Mucosa of stomach (tissue), 1 donor: ENCODE measurements at regions not wholly inside any gene's neighbourhood (a gene's known extent, or its start where the extent isn't known, plus 50 kb on each side); places are given as distances from the start of the nearest gene placed in this dataset.

Experiments
- H3K27me3 ChIP-seq: one replicate; pipeline ENCODE4 v1.7.0; 2013; ENCODE audit warnings: mild to moderate bottlenecking, low read length; ENCODE audit not compliant: control insufficient read depth, insufficient read depth
- H3K36me3 ChIP-seq: one replicate; pipeline ENCODE4 v1.7.0; 2013; ENCODE audit warnings: low read length; ENCODE audit not compliant: control insufficient read depth, insufficient read depth
- H3K4me1 ChIP-seq: one replicate; pipeline ENCODE4 v1.7.0; 2013; ENCODE audit warnings: mild to moderate bottlenecking, low read length; ENCODE audit not compliant: control insufficient read depth, insufficient read depth
- H3K4me3 ChIP-seq: one replicate; pipeline ENCODE4 v1.7.0; 2013; ENCODE audit warnings: low read length
- H3K9ac ChIP-seq: one replicate; pipeline ENCODE4 v1.7.0; 2013; ENCODE audit warnings: mild to moderate bottlenecking, low read length, moderate library complexity
- H3K9me3 ChIP-seq: one replicate; pipeline ENCODE4 v1.7.0; 2013; ENCODE audit warnings: mild to moderate bottlenecking, low read length, moderate library complexity; ENCODE audit not compliant: control insufficient read depth
- donor health status: Pancreatic carcinoma.

DNA sequence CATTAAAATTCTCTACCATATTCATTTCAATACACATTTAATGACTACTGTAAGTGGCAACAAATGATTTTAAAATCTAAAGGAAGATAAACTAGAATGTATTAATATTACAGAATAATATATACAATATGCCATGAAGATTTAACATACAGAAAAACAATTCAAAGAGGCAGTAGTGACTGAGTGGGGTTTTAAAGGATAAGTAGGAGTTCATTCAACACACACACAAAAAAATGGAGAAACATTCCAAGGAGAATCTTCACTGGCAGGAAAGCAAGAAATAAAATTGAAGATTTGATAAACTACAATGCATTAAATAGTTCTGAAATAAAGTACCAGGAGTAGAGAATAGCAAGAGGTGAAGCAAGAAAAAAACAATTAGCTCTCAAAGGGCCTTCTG, 215.1 kb downstream of the IBTK start:
- no peaks in the 10 kb centered on the region for H3K36me3 ChIP-seq

DNA sequence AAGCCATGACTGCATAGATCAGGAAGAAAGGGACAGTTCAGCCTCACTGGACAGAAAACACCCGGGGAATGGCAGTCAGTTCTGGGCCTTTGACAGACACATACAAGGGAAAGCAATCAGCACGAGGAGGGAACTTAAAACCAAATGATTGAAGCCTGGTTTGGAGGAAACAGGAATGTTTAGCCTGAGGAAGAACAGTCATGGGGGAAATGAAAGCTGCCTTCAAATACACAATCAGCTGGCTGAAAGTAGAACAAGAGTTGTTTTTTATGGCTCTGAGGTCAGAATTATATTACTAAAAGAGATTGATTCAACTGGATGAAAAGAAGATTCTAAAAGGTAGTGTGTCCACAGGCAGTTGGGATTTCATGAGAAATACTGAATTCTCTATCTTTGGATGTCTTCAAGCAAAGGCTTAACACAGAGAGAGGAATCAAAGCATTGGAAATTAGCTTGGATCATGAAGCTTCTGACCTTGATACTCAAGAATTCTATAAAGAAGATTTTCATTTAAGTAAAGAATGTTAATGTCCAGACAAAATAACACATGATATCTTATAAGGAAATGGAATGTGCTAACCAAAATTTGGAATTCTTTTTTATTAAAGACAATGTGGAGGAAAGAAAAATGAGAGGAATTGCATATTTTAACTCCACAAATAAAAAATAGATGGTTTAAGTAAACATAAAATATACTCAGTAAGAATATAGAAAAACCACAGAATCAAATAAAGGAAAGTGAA, 216.6 kb downstream of the IBTK start:
- H3K4me3 ChIP-seq, result no peak overlapping the region
- H3K4me1 ChIP-seq, result no peaks in the 10 kb centered on the region
- H3K36me3 ChIP-seq, result no peaks in the 10 kb centered on the region
- no peak overlapping the region for H3K9ac ChIP-seq
- no peaks in the 10 kb centered on the region for H3K27me3 ChIP-seq
- no peaks in the 10 kb centered on the region for H3K9me3 ChIP-seq

More for the DNA sequence above, 215.1 kb downstream of the IBTK start:
- H3K9ac ChIP-seq, result no peak overlapping the region
- H3K27me3 ChIP-seq, result no peaks in the 10 kb centered on the region
- no peaks in the 10 kb centered on the region for H3K9me3 ChIP-seq
- no peak overlapping the region for H3K4me3 ChIP-seq
- no peaks in the 10 kb centered on the region for H3K4me1 ChIP-seq

DNA sequence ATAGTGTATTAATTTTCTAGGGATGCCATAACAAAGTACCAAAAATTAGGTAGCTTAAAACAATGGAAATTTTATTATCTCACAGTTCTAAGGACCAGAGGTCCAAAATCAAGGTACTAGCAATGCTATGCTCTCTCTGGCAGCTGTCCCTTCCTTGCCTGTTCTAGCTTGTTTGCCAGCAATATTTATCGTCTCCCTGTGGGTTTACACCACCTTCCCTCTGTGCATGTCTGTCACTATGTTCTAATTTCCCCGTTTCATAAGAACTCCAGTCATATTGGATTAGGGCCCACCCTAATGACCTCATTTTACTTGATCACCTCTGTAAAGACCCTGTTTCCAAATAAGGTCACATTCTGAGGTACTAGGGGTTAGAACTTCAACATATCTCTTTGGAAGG, 217.2 kb downstream of the IBTK start:
- H3K4me1 ChIP-seq, result no peaks in the 10 kb centered on the region

DNA sequence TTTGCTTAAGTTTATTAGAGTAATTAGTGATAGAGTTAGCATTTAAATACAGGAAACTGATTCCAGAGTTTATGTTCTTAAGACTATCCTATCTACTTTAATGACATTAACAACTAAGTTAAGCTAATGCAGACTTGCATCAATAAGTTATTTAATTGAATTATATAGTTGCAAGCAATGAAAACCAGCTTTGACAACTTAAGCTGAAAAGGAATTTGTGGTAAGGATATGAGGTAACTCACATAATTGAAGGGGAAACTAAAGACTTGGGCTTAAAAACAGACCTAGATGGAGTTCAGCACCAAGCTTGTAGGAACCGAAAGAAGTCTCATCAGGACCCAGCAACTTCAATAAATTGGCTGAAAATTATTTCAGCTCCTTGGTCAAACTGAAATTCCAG, 222.3 kb downstream of the IBTK start:
- Histone ChIP-seq H3K9ac (no peak overlapping the region), H3K4me3 (no peak overlapping the region), H3K27me3 (no peaks in the 10 kb centered on the region), H3K36me3 (no peaks in the 10 kb centered on the region), H3K9me3 (no peaks in the 10 kb centered on the region), H3K4me1 (no peaks in the 10 kb centered on the region)

More for the DNA sequence above, 217.2 kb downstream of the IBTK start:
- Histone ChIP-seq H3K27me3 (no peaks in the 10 kb centered on the region), H3K4me3 (no peak overlapping the region), H3K9me3 (no peaks in the 10 kb centered on the region), H3K36me3 (no peaks in the 10 kb centered on the region), H3K9ac (no peak overlapping the region)

DNA sequence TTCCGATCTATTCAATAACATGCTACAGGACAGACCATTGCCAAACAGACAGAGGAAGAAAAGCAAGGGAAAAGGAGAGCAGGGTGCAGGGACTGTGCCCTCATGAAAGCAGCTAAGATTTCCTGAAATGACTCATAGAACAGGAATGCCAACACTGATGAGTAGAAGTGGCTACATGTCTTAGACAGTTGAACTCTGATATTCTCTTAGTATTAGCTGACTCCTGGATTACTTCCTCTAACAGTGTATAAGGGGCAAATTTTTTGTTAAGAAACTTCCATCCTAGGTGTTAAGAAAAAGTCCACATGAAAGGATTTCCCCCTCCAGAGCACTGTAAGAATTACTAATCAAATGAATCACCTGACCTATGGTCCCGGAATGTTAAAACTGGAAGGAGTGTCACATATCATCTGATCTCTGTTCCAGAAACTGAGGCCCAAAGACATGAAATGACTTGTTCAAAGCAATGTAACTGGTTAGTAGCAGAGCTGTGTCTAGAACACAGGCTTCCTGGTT, 224.9 kb downstream of the IBTK start:
- Histone ChIP-seq H3K9ac (no peak overlapping the region), H3K27me3 (no peaks in the 10 kb centered on the region), H3K4me3 (no peak overlapping the region), H3K9me3 (no peaks in the 10 kb centered on the region), H3K4me1 (no peaks in the 10 kb centered on the region), H3K36me3 (no peaks in the 10 kb centered on the region)

DNA sequence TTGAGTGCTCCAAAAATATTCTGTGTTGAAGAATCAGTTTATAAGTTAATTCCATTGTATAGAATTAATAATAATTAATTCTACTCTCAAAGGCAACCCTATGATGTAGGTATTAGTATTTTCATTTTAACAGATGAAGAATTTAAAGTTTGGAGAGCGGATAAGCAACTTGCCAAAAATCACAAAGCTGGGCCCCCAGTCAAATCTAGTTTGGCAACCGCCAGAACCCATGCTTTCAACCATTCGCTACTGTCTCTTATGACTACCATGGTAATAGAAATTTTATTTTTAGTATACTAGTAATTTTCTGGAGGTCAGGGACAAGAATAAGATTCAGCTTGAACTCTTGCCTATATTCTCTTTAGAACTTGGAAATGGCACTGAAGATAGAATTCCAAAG, 229.8 kb downstream of the IBTK start:
- no peaks in the 10 kb centered on the region for H3K36me3 ChIP-seq

DNA sequence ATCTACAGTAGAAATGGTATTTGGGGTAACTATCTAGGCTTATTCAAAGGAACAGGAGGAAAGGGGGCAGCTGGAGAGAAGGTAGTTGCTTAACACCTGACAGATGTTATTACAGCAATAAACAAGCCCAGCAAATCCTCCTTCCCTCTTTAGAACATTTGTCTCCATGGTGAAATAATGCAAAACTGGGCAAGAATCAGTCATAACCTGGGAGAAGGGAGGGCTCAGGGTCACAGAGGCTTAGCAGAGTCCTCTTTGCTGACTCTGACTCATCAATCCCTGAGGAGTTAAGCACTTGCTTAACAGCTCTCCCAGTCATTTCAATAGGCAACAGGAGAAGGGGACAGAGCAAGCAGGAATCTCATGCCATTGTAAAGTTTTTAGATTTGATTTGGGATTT, 230.3 kb downstream of the IBTK start:
- Histone ChIP-seq H3K27me3 (no peaks in the 10 kb centered on the region), H3K9ac (no peak overlapping the region), H3K9me3 (no peaks in the 10 kb centered on the region), H3K4me1 (no peaks in the 10 kb centered on the region), H3K36me3 (no peaks in the 10 kb centered on the region), H3K4me3 (no peak overlapping the region)

More for the DNA sequence above, 229.8 kb downstream of the IBTK start:
- Histone ChIP-seq H3K4me3 (no peak overlapping the region), H3K4me1 (no peaks in the 10 kb centered on the region), H3K9me3 (no peaks in the 10 kb centered on the region), H3K27me3 (no peaks in the 10 kb centered on the region), H3K9ac (no peak overlapping the region)

DNA sequence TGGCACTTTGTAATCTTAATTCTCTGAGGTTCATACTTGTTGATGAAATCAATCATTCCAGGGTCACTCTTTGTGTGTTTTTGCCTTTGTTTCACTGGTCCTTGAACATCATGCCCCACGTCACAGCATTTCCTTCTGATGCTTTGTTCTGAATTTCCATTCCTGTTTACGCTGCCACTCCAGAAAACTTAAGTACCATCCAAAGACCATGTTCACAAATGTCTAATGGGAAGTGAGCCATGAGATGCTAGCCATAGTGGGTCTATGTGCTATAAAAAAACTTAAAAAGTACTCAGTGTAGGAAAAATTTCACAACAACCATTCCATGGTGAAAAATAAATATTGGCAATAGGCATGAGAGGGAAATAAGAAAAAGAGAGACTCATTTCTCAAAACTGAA, 232.0 kb downstream of the IBTK start:
- Histone ChIP-seq H3K27me3 (no peaks in the 10 kb centered on the region), H3K36me3 (no peaks in the 10 kb centered on the region), H3K4me3 (no peak overlapping the region), H3K4me1 (no peaks in the 10 kb centered on the region), H3K9ac (no peak overlapping the region), H3K9me3 (no peaks in the 10 kb centered on the region)

DNA sequence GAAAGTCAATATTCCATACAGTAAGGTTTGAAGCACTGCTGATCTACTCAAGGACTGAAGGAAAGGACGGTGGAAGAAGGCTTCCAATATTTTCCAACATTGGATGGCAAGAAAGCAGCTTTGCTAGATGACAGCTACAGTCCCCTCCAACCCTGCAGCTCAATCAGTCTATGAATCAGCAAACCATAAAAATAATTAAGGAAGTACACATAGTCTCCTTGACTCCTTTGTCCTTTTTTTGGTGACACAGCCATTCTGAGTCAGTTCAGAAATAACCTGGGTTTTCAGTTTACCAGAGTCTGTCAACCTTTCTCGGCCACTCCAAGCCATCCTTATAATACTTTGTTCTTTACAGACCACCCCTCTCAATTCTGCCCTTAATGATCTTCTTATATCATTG, 232.5 kb downstream of the IBTK start:
- Histone ChIP-seq H3K4me3 (no peak overlapping the region), H3K4me1 (no peaks in the 10 kb centered on the region), H3K9ac (no peak overlapping the region), H3K36me3 (no peaks in the 10 kb centered on the region), H3K9me3 (no peaks in the 10 kb centered on the region), H3K27me3 (no peaks in the 10 kb centered on the region)

DNA sequence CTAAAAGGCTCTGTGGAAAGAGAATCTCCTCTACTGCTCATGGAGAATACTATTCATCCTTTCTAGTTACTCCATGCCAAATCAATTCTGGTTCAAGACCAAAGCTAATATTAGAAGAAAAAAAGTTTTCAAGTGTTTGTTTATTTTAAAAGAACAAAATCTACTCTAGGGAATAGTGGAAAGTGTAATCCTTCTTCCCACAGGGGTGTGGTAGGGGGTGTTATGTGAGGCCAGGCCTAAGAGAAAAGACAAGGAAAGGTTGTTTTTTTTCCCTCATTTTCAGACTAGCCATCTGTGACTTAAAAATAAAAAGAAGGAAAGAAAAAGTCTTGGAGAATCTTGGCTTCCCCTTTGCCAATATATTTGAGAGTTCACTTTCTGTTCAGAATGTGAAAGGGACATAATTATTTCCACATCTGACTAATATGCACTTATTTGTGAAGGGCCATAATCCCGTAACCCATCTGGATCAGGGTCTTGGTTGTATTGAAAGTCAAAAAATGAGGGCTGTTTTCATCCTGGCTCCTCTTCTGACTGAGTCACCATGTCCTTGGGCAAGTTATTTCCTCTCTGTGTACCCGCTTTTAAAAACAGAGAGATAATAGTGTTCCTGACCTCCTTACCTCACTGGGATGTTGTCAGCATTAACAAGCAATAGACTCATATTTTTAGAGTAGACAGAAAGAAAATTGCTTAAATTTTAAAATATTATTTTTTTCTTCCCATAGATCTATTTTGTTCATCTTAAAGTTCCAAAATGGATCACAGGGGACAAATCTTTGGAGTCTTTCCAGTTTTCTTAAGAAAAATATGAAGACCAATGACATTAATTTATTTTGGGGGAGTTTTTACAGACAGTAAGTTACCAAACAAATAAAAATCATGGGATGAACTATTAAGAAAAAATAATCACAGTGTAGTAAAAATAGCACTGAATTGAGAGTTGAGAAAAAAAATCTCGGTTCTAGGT, 233.7 kb downstream of the IBTK start:
- Histone ChIP-seq H3K4me1 (no peaks in the 10 kb centered on the region), H3K27me3 (no peaks in the 10 kb centered on the region), H3K9me3 (no peaks in the 10 kb centered on the region), H3K4me3 (no peak overlapping the region), H3K36me3 (no peaks in the 10 kb centered on the region), H3K9ac (no peak overlapping the region)

DNA sequence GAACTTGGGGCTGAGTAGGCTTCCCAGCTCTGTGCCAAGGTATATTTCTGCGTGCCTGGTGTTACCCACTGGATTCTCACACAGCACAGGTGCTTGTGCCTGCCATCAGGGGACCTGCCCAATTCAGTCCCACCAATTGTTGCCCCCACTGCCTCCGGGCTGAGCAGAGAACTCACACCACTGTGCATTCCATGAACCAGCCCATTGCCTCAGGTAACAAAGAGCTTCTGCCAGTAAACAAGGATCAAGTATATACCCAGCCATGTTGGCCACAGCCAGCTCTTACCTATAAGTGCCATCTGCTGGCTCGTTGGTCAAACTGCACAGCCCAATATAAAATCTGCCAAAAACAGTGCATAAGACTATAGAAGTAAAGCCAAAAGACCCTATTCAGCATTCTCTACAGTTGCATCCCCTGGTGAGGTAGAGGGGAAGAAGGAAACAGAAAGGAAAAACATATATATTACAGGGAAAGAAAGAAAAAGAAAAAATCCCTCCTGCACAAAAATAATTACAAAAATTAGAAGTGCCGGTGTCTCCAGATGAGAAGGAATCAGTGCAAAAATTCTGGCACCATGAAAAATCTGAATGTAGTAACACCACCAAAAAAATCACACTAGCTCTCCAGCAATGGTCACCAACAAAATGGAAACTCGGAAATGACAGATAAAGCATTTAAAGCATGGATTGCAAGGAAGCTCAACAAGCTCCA, 241.4 kb downstream of the IBTK start:
- Histone ChIP-seq H3K9me3 (no peaks in the 10 kb centered on the region), H3K9ac (no peak overlapping the region), H3K27me3 (no peaks in the 10 kb centered on the region), H3K4me3 (no peak overlapping the region), H3K36me3 (no peaks in the 10 kb centered on the region), H3K4me1 (no peaks in the 10 kb centered on the region)
